Motor neuron (in vitro differentiated cells): ENCODE measurements at regions not wholly inside any gene's neighbourhood (a gene's known extent, or its start where the extent isn't known, plus 50 kb on each side); places are given as distances from the start of the nearest gene placed in this dataset.

Experiments
- ATAC-seq, 8 experiments: fragments of 200-7000 bp; cut with Tn5 transposase; replicated peaks in 6 of 8; 2 replicates each; pipeline ENCODE4 v1.8.0; 2021; ENCODE audit warnings: mild to moderate bottlenecking in 8 of 8, moderate library complexity in 8 of 8
- H3K27ac ChIP-seq, 2 donors: fragments of 250-450 bp; sonication (Bioruptor Pico); 2 replicates each; pipeline ENCODE4 v1.9.0; 2021; ENCODE audit warnings: antibody characterized with exemption in 2 of 2, mild to moderate bottlenecking in 2 of 2, moderate library complexity in 1 of 2
- H3K4me1 ChIP-seq, 2 donors: fragments of 250-450 bp; sonication (Bioruptor Pico); replicated peaks in 1 of 2; 2 replicates each; pipeline ENCODE4 v1.6.1; 2021; ENCODE audit warnings: antibody characterized with exemption in 2 of 2, mild to moderate bottlenecking in 2 of 2, moderate library complexity in 1 of 2
- H3K4me3 ChIP-seq, 5 donors: fragments of 250-450 bp; sonication (Bioruptor Pico); 2 replicates each; pipeline ENCODE4 v1.9.0; 2021; ENCODE audit warnings: antibody characterized with exemption in 5 of 5, mild to moderate bottlenecking in 5 of 5, moderate library complexity in 4 of 5
- WGBS, 10 experiments: fragments of 450-650 bp; shearing (Covaris generic); methylation state at CpG; one replicate each; pipeline ENCODE4 v1.0.0; 2022; 5-methylcytosine and 5-hydroxymethylcytosine counted together
- in situ Hi-C, 9 experiments: fragments of 400-800 bp; cut with MboI; loops; one replicate each; pipeline ENCODE4 v1.15.0; 2021; ENCODE audit warnings: low sequenced_read_pairs in 9 of 9, low pct_unique_long_range_greater_than_20kb in 2 of 9; ENCODE audit not compliant: unreplicated experiment in 9 of 9

GRCh38 chr4:144202081-144202480, 61.6 kb upstream of the GYPA start:
- in situ Hi-C loops: no loop called here
- H3K4me3 ChIP-seq: no peak overlapping the region
- peaks cover 0 to 6% of the 10 kb centered on the region in 2 donors for H3K4me1 ChIP-seq
- peak in 2 of 8 experiments; percentile 75 to 76 for ATAC-seq
- 0 to 100% (median 60%) methylated on average over 1 of the region's 1 CpG; no CpG with 5 or more reads in 5 of the 10 experiments for WGBS, 10 experiments
- H3K27ac ChIP-seq: no peak overlapping the region

GRCh38 chr4:144203155-144203554, 62.6 kb upstream of the GYPA start:
- Histone ChIP-seq H3K4me1 (peaks cover 0 to 6% of the 10 kb centered on the region in 2 donors), H3K27ac (no peak overlapping the region), H3K4me3 (no peak overlapping the region)
- 0 to 86% (median 52%) methylated on average over 1 to 2 of the region's 2 CpGs; no CpG with 5 or more reads in 3 of the 10 experiments for WGBS, 10 experiments
- in situ Hi-C loops: no loop called here
- ATAC-seq: peak in 5 of 8 experiments; percentile 75 to 99 (median 98)

GRCh38 chr4:144204431-144204830, 63.9 kb upstream of the GYPA start:
- no peak overlapping the region for H3K27ac ChIP-seq
- H3K4me1 ChIP-seq: peaks cover 0 to 6% of the 10 kb centered on the region in 2 donors
- in situ Hi-C loops: no loop called here
- no peak for ATAC-seq
- H3K4me3 ChIP-seq: no peak overlapping the region

- Histone ChIP-seq H3K4me3 (no peak overlapping the region), H3K4me1 (peaks cover 0 to 6% of the 10 kb centered on the region in 2 donors)
- 0 to 92% (median 0%) methylated on average over 1 of the region's 1 CpG; no CpG with 5 or more reads in 3 of the 10 experiments for WGBS, 10 experiments
These were observed 66.2 kb upstream of the GYPA start for GRCh38 chr4:144206711-144207110.

GRCh38 chr4:144208074-144208473, 67.6 kb upstream of the GYPA start:
- 0 to 100% (median 78%) methylated on average over 1 to 2 of the region's 2 CpGs; no CpG with 5 or more reads in 3 of the 10 experiments for WGBS, 10 experiments
- no peak for ATAC-seq
- H3K4me3 ChIP-seq: no peak overlapping the region

More at GRCh38 chr4:144206711-144207110, 66.2 kb upstream of the GYPA start:
- no peak for ATAC-seq
- in situ Hi-C loops: no loop called here
- H3K27ac ChIP-seq: no peak overlapping the region

GRCh38 chr4:144209491-144209890, 69.0 kb upstream of the GYPA start:
- in situ Hi-C loops: no loop called here
- ATAC-seq: no peak
- Histone ChIP-seq H3K4me3 (no peak overlapping the region), H3K27ac (no peak overlapping the region), H3K4me1 (no peaks in the 10 kb centered on the region)
- WGBS, 10 experiments: 16 to 89% (median 79%) methylated on average over 1 to 4 of the region's 4 CpGs; no CpG with 5 or more reads in 2 of the 10 experiments

More at GRCh38 chr4:144208074-144208473, 67.6 kb upstream of the GYPA start:
- H3K27ac ChIP-seq: no peak overlapping the region
- H3K4me1 ChIP-seq: peaks cover 0 to 3% of the 10 kb centered on the region in 2 donors
- in situ Hi-C loops: no loop called here

GRCh38 chr4:144213371-144213770, 72.9 kb upstream of the GYPA start:
- peak in 2 of 8 experiments; percentile 77 to 80 for ATAC-seq
- in situ Hi-C loops: no loop called here
- WGBS, 10 experiments: 0 to 100% (median 55%) methylated on average over 1 to 4 of the region's 4 CpGs; no CpG with 5 or more reads in 1 of the 10 experiments
- no peaks in the 10 kb centered on the region for H3K4me1 ChIP-seq
- H3K4me3 ChIP-seq: no peak overlapping the region
- no peak overlapping the region for H3K27ac ChIP-seq

GRCh38 chr4:144223149-144223548, 82.6 kb upstream of the GYPA start:
- in situ Hi-C loops: no loop called here
- Histone ChIP-seq H3K4me1 (no peaks in the 10 kb centered on the region), H3K4me3 (no peak overlapping the region), H3K27ac (no peak overlapping the region)
- WGBS, 10 experiments: 17 to 100% (median 88%) methylated on average over 1 of the region's 1 CpG; no CpG with 5 or more reads in 5 of the 10 experiments
- ATAC-seq: no peak

GRCh38 chr4:144223661-144224060, 83.1 kb upstream of the GYPA start:
- ATAC-seq: no peak

GRCh38 chr4:144259285-144259684, 118.8 kb upstream of the GYPA start:
- H3K4me1 ChIP-seq: no peaks in the 10 kb centered on the region
- WGBS, 10 experiments: 0 to 100% (median 80%) methylated on average over 1 of the region's 1 CpG; no CpG with 5 or more reads in 4 of the 10 experiments
- in situ Hi-C loops: no loop called here
- H3K27ac ChIP-seq: no peak overlapping the region
- no peak for ATAC-seq
- no peak overlapping the region for H3K4me3 ChIP-seq

More at GRCh38 chr4:144223661-144224060, 83.1 kb upstream of the GYPA start:
- 0 to 96% (median 57%) methylated on average over 1 to 2 of the region's 2 CpGs; no CpG with 5 or more reads in 3 of the 10 experiments for WGBS, 10 experiments
- in situ Hi-C loops: no loop called here
- no peaks in the 10 kb centered on the region for H3K4me1 ChIP-seq
- no peak overlapping the region for H3K4me3 ChIP-seq
- no peak overlapping the region for H3K27ac ChIP-seq

GRCh38 chr4:144267084-144267483, 126.6 kb upstream of the GYPA start:
- in situ Hi-C loops: no loop called here
- 0 to 89% (median 13%) methylated on average over 1 of the region's 1 CpG; no CpG with 5 or more reads in 6 of the 10 experiments for WGBS, 10 experiments
- H3K4me3 ChIP-seq: no peak overlapping the region
- H3K4me1 ChIP-seq: no peaks in the 10 kb centered on the region
- ATAC-seq: no peak
- H3K27ac ChIP-seq: no peak overlapping the region

GRCh38 chr4:144280688-144281087, 140.2 kb upstream of the GYPA start:
- Histone ChIP-seq H3K4me1 (no peaks in the 10 kb centered on the region), H3K27ac (no peak overlapping the region), H3K4me3 (no peak overlapping the region)
- in situ Hi-C loops: no loop called here
- no peak for ATAC-seq

- no peak for ATAC-seq
- H3K4me1 ChIP-seq: no peaks in the 10 kb centered on the region
- H3K27ac ChIP-seq: no peak overlapping the region
- in situ Hi-C loops: no loop called here
- 0 to 100% (median 65%) methylated on average over 2 to 6 of the region's 6 CpGs for WGBS, 10 experiments
- H3K4me3 ChIP-seq: no peak overlapping the region
These were observed 143.0 kb upstream of the GYPA start for GRCh38 chr4:144283526-144283925.

GRCh38 chr4:144284026-144284425, 143.5 kb upstream of the GYPA start:
- in situ Hi-C loops: no loop called here
- no peak for ATAC-seq
- no peaks in the 10 kb centered on the region for H3K4me1 ChIP-seq
- no peak overlapping the region for H3K27ac ChIP-seq
- H3K4me3 ChIP-seq: no peak overlapping the region
